ENCODE measurements at regions not wholly inside any gene's neighbourhood (a gene's known extent, or its start where the extent isn't known, plus 50 kb on each side); places are given as distances from the start of the nearest gene placed in this dataset.

DNA sequence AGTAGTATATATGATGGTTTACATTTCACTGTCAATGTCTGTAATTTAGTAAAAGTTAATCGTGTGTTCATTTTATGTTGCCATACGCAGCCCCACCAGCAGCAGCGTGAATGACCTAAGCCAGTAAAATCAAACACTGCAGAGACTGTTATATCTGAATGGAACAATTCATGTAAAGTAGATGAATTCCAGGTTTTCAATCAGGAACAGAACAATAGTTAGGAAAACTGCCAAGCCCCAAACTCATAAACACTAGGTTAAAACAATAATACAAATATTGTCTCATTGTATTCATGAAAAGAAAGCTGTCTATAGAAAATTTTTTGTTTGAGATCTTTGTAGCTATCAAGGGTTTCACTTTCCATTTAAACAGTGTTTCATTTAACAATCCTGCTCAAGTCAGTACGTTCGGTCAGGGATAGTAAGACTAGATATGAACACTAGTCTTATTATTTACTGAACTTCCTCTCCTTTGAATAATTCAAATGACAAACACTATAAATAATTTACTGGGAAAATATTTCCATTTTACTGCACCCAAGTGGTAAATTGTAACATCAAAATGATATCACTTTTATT is 256.8 kb upstream of the FLRT2 start (continued):
- TF ChIP-seq ZNF530 (tag by site-specific recombination; IDR thresholded peaks at IDR 0.05; ENCODE audit: low read depth) = no peak

DNA sequence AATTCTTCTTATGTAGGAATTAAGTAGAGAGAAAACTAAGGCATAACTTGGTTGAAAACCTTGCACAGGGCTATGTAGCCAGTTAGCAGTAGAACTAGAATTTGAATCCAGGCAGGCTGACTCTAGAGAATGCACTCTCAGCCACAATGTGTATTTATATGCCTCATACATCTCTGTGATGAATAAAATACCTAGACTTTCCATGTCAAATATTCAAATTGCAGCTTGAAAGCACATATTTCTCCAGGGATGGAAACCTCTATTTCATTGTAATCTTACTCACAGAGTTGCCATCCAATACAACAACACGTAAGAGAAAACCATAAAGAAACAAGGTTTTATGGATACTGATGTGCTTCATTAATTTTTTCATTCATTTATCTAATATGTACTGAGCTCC is 256.0 kb upstream of the FLRT2 start:
- POLR2A ChIA-PET = no interaction called here
- Histone ChIP-seq H3K36me3 (ENCODE audit: control insufficient read depth in 2 of 2, insufficient read depth in 1 of 2, low read length in 2 of 2) (no peaks in the 10 kb centered on the region), H3K9me3 (ENCODE audit: control insufficient read depth, insufficient read depth, low read depth, low read length) (no peaks in the 10 kb centered on the region), H3K4me1 (ENCODE audit: control insufficient read depth, insufficient read depth, low read length) (no peaks in the 10 kb centered on the region; the same call in 1 of the 2 replicates), H3K27ac (ENCODE audit: extremely low read depth, low read depth, low read length) (no peak overlapping the region), H3K4me3 (ENCODE audit: low read depth, low read length) (no peak overlapping the region)
- CTCF ChIA-PET = no interaction called here
- TF ChIP-seq ZNF76 (tag by site-specific recombination; IDR thresholded peaks at IDR 0.05; ENCODE audit: borderline replicate concordance, low read depth) (no peak), ZNF530 (tag by site-specific recombination; IDR thresholded peaks at IDR 0.05; ENCODE audit: low read depth) (no peak), ZSCAN23 (tag by site-specific recombination; IDR thresholded peaks at IDR 0.05) (no peak), ZNF510 (tag by site-specific recombination; IDR thresholded peaks at IDR 0.05; ENCODE audit: insufficient replicate concordance) (no peak), ZNF24 (tag by site-specific recombination; IDR thresholded peaks at IDR 0.05) (no peak), ZNF202 (tag by site-specific recombination; IDR thresholded peaks at IDR 0.05; ENCODE audit: borderline replicate concordance) (no peak), ZNF155 (tag by site-specific recombination; IDR thresholded peaks at IDR 0.05) (no peak)

DNA sequence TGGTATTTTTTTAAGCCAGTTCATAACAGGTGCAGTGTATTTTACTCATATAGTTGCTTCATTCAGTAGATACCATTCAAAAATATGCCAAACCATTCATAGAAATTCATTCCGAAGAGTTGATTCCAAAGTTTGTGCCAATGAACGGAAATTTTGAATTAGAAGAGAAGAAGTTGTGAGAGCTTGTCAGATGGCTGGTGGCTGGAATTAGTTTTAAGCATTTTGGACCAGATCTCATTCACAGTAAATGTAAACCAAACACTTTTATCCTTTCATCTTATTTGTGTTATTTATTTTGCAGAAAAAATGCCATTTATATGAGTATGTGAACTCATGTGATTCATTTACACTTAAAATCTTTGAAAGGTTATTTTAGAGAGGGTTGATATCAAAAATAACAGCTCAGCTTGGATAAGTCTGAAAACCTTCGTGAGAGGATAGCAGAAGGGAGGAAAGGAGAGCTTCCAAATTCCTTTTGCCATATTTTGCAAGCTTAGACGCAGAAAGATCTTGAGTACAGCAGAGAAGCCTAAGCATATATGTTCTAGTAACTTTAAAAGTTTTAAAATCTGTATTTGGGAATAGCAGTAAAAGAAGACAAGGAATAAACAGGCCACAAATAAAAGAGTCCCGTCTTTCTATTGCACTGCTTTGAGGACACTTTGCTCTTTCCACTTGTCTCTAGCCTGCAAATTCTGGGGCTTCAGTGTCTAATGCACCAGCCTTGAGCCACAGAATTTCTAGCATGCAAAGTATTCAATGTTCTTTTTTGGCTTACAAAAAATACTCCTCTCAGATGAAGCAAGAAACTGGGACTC is 253.6 kb upstream of the FLRT2 start:
- POLR2A ChIA-PET = no interaction called here
- H3K27ac ChIP-seq (ENCODE audit: extremely low read depth, low read depth, low read length) = no peak overlapping the region
- CTCF ChIA-PET = interaction anchor here (0.6 kb wide), 1 partner anchor 10 kb away, joined by 4 read pairs; no protein-coding TSS in a partner anchor
- H3K4me1 ChIP-seq (ENCODE audit: control insufficient read depth, insufficient read depth, low read length) = no peaks in the 10 kb centered on the region; the same call in 1 of the 2 replicates
- no peaks in the 10 kb centered on the region for H3K9me3 ChIP-seq (ENCODE audit: control insufficient read depth, insufficient read depth, low read depth, low read length)
- TF ChIP-seq, protein P1, sequence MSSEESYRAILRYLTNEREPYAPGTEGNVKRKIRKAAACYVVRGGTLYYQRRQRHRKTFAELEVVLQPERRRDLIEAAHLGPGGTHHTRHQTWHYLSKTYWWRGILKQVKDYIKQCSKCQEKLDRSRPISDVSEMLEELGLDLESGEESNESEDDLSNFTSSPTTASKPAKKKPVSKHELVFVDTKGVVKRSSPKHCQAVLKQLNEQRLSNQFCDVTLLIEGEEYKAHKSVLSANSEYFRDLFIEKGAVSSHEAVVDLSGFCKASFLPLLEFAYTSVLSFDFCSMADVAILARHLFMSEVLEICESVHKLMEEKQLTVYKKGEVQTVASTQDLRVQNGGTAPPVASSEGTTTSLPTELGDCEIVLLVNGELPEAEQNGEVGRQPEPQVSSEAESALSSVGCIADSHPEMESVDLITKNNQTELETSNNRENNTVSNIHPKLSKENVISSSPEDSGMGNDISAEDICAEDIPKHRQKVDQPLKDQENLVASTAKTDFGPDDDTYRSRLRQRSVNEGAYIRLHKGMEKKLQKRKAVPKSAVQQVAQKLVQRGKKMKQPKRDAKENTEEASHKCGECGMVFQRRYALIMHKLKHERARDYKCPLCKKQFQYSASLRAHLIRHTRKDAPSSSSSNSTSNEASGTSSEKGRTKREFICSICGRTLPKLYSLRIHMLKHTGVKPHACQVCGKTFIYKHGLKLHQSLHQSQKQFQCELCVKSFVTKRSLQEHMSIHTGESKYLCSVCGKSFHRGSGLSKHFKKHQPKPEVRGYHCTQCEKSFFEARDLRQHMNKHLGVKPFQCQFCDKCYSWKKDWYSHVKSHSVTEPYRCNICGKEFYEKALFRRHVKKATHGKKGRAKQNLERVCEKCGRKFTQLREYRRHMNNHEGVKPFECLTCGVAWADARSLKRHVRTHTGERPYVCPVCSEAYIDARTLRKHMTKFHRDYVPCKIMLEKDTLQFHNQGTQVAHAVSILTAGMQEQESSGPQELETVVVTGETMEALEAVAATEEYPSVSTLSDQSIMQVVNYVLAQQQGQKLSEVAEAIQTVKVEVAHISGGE (tag by site-specific recombination; conservative IDR thresholded peaks at IDR 0.05; ENCODE audit: low read depth) = no peak
- TF ChIP-seq ZNF654 (tag by site-specific recombination; IDR thresholded peaks at IDR 0.05; ENCODE audit: low read depth) = no peak
- no peak for TF ChIP-seq HOXC10 (CRISPR knock-in tag; IDR thresholded peaks at IDR 0.05)
- TF ChIP-seq SP7 (tag by site-specific recombination; IDR thresholded peaks at IDR 0.05) = no peak
- no peak for TF ChIP-seq OSR2 (tag by site-specific recombination; IDR thresholded peaks at IDR 0.05)
- TF ChIP-seq ZNF621 (tag by site-specific recombination; IDR thresholded peaks at IDR 0.05) = no peak
- TF ChIP-seq, protein P2, sequence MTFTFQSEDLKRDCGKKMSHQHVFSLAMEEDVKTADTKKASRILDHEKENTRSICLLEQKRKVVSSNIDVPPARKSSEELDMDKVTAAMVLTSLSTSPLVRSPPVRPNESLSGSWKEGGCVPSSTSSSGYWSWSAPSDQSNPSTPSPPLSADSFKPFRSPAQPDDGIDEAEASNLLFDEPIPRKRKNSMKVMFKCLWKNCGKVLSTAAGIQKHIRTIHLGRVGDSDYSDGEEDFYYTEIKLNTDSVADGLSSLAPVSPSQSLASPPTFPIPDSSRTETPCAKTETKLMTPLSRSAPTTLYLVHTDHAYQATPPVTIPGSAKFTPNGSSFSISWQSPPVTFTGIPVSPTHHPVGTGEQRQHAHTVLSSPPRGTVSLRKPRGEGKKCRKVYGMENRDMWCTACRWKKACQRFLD (tag by site-specific recombination; IDR thresholded peaks at IDR 0.05) = no peak
- no peak for TF ChIP-seq ZNF677 (tag by site-specific recombination; IDR thresholded peaks at IDR 0.05)
- TF ChIP-seq ZNF571 (tag by site-specific recombination; IDR thresholded peaks at IDR 0.05) = no peak
- TF ChIP-seq ZNF324 (tag by site-specific recombination; IDR thresholded peaks at IDR 0.05) = no peak
- TF ChIP-seq ZSCAN16 (tag by site-specific recombination; IDR thresholded peaks at IDR 0.05) = no peak
- TF ChIP-seq ZBTB8A (tag by site-specific recombination; IDR thresholded peaks at IDR 0.05) = no peak
- TF ChIP-seq, protein P3, sequence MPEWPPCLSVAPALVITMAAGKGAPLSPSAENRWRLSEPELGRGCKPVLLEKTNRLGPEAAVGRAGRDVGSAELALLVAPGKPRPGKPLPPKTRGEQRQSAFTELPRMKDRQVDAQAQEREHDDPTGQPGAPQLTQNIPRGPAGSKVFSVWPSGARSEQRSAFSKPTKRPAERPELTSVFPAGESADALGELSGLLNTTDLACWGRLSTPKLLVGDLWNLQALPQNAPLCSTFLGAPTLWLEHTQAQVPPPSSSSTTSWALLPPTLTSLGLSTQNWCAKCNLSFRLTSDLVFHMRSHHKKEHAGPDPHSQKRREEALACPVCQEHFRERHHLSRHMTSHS (tag by site-specific recombination; IDR thresholded peaks at IDR 0.05) = no peak
- no peak for TF ChIP-seq ZNF837 (tag by site-specific recombination; IDR thresholded peaks at IDR 0.05)
- TF ChIP-seq SCRT1 (tag by site-specific recombination; IDR thresholded peaks at IDR 0.05; ENCODE audit: borderline replicate concordance) = no peak
- no peaks in the 10 kb centered on the region for H3K36me3 ChIP-seq (ENCODE audit: control insufficient read depth in 2 of 2, insufficient read depth in 1 of 2, low read length in 2 of 2)
- no peak overlapping the region for H3K4me3 ChIP-seq (ENCODE audit: low read depth, low read length)
